OCI-LY3 (cell line): ENCODE measurements at regions not wholly inside any gene's neighbourhood (a gene's known extent, or its start where the extent isn't known, plus 50 kb on each side); places are given as distances from the start of the nearest gene placed in this dataset.

Source experiments
- H2AFZ ChIP-seq: fragments of 200-600, 300-600 bp; shearing (Covaris generic); 2 replicates; pipeline ENCODE4 v1.6.0; 2014; ENCODE audit warnings: antibody characterized with exemption, low read depth, low read length
- H3K27ac ChIP-seq: fragments of 200-600, 300-600 bp; sonication (generic); 2 replicates; pipeline ENCODE4 v1.5.1; 2014; ENCODE audit warnings: mild to moderate bottlenecking, low read length, moderate library complexity, mixed read lengths
- H3K27me3 ChIP-seq: fragments of 200-600, 300-600 bp; sonication (generic); 2 replicates; pipeline ENCODE4 v1.6.1; 2014; ENCODE audit warnings: low read depth, low read length, mixed read lengths
- H3K36me3 ChIP-seq: fragments of 200-600, 300-600 bp; sonication (generic); replicated peaks from 2 replicates; pipeline ENCODE3; 2014; ENCODE audit warnings: low read depth, low read length, mixed read lengths
- H3K4me1 ChIP-seq: fragments of 300-600, 200-600 bp; sonication (generic); 2 replicates; pipeline ENCODE4 v1.6.1; 2014; ENCODE audit warnings: low read length, mixed read lengths
- H3K4me2 ChIP-seq: fragments of 200-600, 300-600 bp; sonication (generic); 2 replicates; pipeline ENCODE4 v1.6.1; 2014; ENCODE audit warnings: low read length, mixed read lengths
- H3K4me3 ChIP-seq: fragments of 300-600, 200-600 bp; sonication (generic); 2 replicates; pipeline ENCODE4 v1.5.1; 2014; ENCODE audit warnings: antibody characterized with exemption, mild to moderate bottlenecking, low read length, moderate library complexity
- H3K79me2 ChIP-seq: fragments of 300-600, 200-600 bp; shearing (Covaris generic); 2 replicates; pipeline ENCODE4 v1.6.1; 2014; ENCODE audit warnings: mild to moderate bottlenecking, low read length, mixed read lengths
- H3K9ac ChIP-seq: fragments of 300-600, 200-600 bp; shearing (Covaris generic); 2 replicates; pipeline ENCODE4 v1.6.0; 2014; ENCODE audit warnings: mild to moderate bottlenecking, low read length, moderate library complexity
- H3K9me3 ChIP-seq: fragments of 200-600, 300-600 bp; shearing (Covaris generic); 2 replicates; pipeline ENCODE4 v1.6.1; 2014; ENCODE audit warnings: low read length, mixed read lengths; ENCODE audit not compliant: insufficient read depth
- H4K20me1 ChIP-seq: fragments of 200-600, 300-600 bp; sonication (generic); 2 replicates; pipeline ENCODE4 v1.6.1; 2016; ENCODE audit warnings: low read length, mixed read lengths; ENCODE audit not compliant: insufficient read depth
- EZH2phosphoT487 ChIP-seq: fragments of 200-600 bp; shearing (Covaris generic); IDR thresholded peaks from 2 replicates; pipeline ENCODE4 v1.6.1; 2018; ENCODE audit warnings: antibody characterized with exemption, mixed run types, low read depth
- TF ChIP-seq, protein P1 (sequence below): fragments of 200-600, 300-600 bp; sonication (generic); IDR thresholded peaks from 2 replicates; pipeline ENCODE4 v1.5.1; 2014; ENCODE audit warnings: antibody characterized with exemption, low read length, low read depth

- no peak overlapping the region for H3K9ac ChIP-seq
- no peaks in the 10 kb centered on the region for H3K79me2 ChIP-seq
- no peaks in the 10 kb centered on the region for H3K27me3 ChIP-seq
- no peak overlapping the region for H3K4me2 ChIP-seq
- H3K4me1 ChIP-seq = no peaks in the 10 kb centered on the region
- TF ChIP-seq, protein P1, sequence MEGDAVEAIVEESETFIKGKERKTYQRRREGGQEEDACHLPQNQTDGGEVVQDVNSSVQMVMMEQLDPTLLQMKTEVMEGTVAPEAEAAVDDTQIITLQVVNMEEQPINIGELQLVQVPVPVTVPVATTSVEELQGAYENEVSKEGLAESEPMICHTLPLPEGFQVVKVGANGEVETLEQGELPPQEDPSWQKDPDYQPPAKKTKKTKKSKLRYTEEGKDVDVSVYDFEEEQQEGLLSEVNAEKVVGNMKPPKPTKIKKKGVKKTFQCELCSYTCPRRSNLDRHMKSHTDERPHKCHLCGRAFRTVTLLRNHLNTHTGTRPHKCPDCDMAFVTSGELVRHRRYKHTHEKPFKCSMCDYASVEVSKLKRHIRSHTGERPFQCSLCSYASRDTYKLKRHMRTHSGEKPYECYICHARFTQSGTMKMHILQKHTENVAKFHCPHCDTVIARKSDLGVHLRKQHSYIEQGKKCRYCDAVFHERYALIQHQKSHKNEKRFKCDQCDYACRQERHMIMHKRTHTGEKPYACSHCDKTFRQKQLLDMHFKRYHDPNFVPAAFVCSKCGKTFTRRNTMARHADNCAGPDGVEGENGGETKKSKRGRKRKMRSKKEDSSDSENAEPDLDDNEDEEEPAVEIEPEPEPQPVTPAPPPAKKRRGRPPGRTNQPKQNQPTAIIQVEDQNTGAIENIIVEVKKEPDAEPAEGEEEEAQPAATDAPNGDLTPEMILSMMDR = no peak
- TF ChIP-seq EZH2phosphoT487 = no peak
- no peaks in the 10 kb centered on the region for H3K36me3 ChIP-seq
- H3K4me3 ChIP-seq = no peak overlapping the region
- H3K9me3 ChIP-seq = no peaks in the 10 kb centered on the region
- no peak overlapping the region for H2AFZ ChIP-seq
- no peak overlapping the region for H3K27ac ChIP-seq
- no peaks in the 10 kb centered on the region for H4K20me1 ChIP-seq
These were observed 102.8 kb upstream of the COPS8 start for GRCh38 chr2:236982693-236983455.

- Histone ChIP-seq H3K4me1 (no peaks in the 10 kb centered on the region), H3K27me3 (no peaks in the 10 kb centered on the region), H3K4me2 (no peak overlapping the region), H2AFZ (no peak overlapping the region), H3K9me3 (no peaks in the 10 kb centered on the region), H3K27ac (no peak overlapping the region), H3K36me3 (no peaks in the 10 kb centered on the region), H4K20me1 (no peaks in the 10 kb centered on the region), H3K79me2 (no peaks in the 10 kb centered on the region), H3K4me3 (no peak overlapping the region), H3K9ac (no peak overlapping the region)
- TF ChIP-seq EZH2phosphoT487 = no peak
- TF ChIP-seq, protein P1 = no peak
These were observed 101.6 kb upstream of the COPS8 start for GRCh38 chr2:236984046-236984445.

DNA sequence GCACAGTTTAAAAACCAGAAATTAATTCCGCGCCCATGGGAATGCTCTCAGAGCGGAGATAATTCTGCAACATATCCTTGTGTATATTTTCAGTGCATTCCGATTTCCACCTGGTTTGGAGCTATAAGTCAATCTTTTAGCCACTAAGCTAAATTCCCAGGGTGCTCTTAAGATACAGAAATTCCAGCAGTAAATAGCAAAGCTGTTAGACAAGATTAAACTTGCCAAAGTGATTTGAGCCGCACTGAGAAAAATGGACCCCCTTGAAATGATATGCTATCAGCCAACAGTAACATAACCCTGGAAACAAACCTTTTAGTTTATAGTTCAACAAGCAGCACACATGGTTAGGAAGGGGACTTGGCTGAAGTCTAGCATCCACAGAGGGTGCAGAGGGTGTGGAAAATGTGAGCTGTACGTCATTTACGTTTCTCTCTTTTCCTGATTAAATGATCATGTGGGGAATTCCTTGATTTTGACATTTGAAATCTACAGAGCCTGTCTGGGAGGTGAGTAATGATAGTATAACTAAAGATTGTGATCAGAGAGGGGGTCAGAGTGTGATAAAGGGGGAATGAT lies 99.8 kb upstream of the COPS8 start:
- Histone ChIP-seq H2AFZ (no peak overlapping the region), H3K4me1 (no peaks in the 10 kb centered on the region), H4K20me1 (no peaks in the 10 kb centered on the region), H3K4me2 (no peak overlapping the region), H3K79me2 (no peaks in the 10 kb centered on the region), H3K27ac (no peak overlapping the region), H3K36me3 (no peaks in the 10 kb centered on the region), H3K9me3 (no peaks in the 10 kb centered on the region), H3K9ac (no peak overlapping the region), H3K4me3 (no peak overlapping the region), H3K27me3 (no peaks in the 10 kb centered on the region)
- TF ChIP-seq, protein P1 = no peak

DNA sequence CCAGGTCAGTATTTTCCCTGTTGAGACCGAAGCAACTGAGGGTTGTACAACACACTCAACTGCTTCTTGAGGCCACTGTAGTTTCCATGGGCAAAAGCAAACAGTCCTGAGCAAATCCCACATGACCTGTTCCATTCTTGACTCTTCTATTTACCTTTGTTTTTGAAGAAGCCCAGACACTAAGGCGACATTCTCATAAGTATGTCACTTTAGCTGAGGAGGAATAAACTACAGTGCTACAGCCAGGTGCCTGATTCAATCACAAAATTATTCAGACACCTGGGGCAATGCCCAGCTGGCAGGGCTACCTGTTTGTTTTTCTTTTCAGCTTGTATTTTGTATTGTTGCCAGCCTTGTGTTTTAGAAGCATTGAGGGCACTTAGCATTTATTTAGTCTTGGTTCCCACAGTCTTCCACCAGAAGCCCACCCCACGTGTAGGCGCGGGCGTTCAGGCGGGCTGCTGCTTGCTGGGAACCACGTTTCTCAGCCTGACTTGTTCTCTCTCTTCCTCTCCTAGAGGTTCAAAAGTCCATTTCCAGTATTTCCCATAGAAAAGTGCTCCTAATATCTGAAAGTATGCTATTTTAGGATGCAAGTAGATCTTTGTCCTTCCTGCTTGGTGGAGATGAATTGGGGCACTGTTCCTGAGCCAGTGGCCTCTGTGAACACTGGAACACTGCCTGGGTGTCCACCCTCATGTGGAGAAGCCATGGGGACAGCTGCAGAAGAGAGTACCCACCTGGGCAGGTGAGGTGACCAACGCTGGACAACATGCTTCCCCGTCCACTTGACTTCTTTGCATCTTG lies 99.0 kb upstream of the COPS8 start:
- H3K9ac ChIP-seq = no peak overlapping the region
- no peak overlapping the region for H3K27ac ChIP-seq
- no peak overlapping the region for H3K4me3 ChIP-seq
- H2AFZ ChIP-seq = no peak overlapping the region
- no peak overlapping the region for H3K4me2 ChIP-seq
- H4K20me1 ChIP-seq = no peaks in the 10 kb centered on the region
- no peaks in the 10 kb centered on the region for H3K4me1 ChIP-seq
- H3K36me3 ChIP-seq = no peaks in the 10 kb centered on the region
- H3K79me2 ChIP-seq = no peaks in the 10 kb centered on the region
- no peak for TF ChIP-seq EZH2phosphoT487
- TF ChIP-seq, protein P1 = no peak
- H3K27me3 ChIP-seq = 0 out of 2 replicates have a peak, but pooled peaks cover 3% of the 10 kb centered on the region
- H3K9me3 ChIP-seq = no peaks in the 10 kb centered on the region
